HL-60 (cell line): ENCODE measurements at regions not wholly inside any gene's neighbourhood (a gene's known extent, or its start where the extent isn't known, plus 50 kb on each side); places are given as distances from the start of the nearest gene placed in this dataset.

Source experiments
- TF ChIP-seq, protein P1 (sequence below): IDR thresholded peaks from one replicate; pipeline ENCODE4 v1.5.1; 2011; ENCODE audit warnings: low read length, control low read depth, inconsistent platforms; ENCODE audit not compliant: insufficient read depth
- TF ChIP-seq, protein P2 (sequence below): IDR thresholded peaks from 2 replicates; pipeline ENCODE4 v1.6.1; 2012; ENCODE audit warnings: low read depth; ENCODE audit not compliant: insufficient replicate concordance

DNA sequence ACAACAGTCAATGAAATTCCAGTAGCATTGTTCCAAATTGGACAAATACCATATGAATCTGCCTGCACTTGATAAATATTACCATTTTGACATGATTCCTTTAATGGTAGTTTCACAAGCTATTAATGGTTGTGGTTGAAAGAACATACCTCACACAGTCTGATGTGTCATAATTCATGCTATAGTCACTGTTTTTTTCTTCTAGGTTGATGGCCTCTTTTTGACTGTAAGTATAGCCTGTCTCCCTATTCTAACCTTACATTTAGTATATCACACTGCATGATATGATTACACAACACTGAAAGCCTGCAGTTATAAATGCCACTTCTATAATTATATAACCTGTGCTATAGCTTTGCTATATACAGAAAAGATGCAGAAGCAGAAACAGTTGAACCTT is 834.1 kb downstream of the NSUN3 start:
- TF ChIP-seq, protein P1, sequence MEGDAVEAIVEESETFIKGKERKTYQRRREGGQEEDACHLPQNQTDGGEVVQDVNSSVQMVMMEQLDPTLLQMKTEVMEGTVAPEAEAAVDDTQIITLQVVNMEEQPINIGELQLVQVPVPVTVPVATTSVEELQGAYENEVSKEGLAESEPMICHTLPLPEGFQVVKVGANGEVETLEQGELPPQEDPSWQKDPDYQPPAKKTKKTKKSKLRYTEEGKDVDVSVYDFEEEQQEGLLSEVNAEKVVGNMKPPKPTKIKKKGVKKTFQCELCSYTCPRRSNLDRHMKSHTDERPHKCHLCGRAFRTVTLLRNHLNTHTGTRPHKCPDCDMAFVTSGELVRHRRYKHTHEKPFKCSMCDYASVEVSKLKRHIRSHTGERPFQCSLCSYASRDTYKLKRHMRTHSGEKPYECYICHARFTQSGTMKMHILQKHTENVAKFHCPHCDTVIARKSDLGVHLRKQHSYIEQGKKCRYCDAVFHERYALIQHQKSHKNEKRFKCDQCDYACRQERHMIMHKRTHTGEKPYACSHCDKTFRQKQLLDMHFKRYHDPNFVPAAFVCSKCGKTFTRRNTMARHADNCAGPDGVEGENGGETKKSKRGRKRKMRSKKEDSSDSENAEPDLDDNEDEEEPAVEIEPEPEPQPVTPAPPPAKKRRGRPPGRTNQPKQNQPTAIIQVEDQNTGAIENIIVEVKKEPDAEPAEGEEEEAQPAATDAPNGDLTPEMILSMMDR, result no peak
- TF ChIP-seq, protein P2, sequence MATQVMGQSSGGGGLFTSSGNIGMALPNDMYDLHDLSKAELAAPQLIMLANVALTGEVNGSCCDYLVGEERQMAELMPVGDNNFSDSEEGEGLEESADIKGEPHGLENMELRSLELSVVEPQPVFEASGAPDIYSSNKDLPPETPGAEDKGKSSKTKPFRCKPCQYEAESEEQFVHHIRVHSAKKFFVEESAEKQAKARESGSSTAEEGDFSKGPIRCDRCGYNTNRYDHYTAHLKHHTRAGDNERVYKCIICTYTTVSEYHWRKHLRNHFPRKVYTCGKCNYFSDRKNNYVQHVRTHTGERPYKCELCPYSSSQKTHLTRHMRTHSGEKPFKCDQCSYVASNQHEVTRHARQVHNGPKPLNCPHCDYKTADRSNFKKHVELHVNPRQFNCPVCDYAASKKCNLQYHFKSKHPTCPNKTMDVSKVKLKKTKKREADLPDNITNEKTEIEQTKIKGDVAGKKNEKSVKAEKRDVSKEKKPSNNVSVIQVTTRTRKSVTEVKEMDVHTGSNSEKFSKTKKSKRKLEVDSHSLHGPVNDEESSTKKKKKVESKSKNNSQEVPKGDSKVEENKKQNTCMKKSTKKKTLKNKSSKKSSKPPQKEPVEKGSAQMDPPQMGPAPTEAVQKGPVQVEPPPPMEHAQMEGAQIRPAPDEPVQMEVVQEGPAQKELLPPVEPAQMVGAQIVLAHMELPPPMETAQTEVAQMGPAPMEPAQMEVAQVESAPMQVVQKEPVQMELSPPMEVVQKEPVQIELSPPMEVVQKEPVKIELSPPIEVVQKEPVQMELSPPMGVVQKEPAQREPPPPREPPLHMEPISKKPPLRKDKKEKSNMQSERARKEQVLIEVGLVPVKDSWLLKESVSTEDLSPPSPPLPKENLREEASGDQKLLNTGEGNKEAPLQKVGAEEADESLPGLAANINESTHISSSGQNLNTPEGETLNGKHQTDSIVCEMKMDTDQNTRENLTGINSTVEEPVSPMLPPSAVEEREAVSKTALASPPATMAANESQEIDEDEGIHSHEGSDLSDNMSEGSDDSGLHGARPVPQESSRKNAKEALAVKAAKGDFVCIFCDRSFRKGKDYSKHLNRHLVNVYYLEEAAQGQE, result no peak
